HG02852 (cell line): ENCODE measurements at regions not wholly inside any gene's neighbourhood (a gene's known extent, or its start where the extent isn't known, plus 50 kb on each side); places are given as distances from the start of the nearest gene placed in this dataset.
"Not testable (repeated sequence)": the region's sequence is repeated elsewhere in the genome, so short reads cannot be mapped to it uniquely, and the experiment has no call there.

Experiments used
- ATAC-seq: cut with Tn5 transposase; IDR thresholded peaks from one replicate; pipeline ENCODE4 v1.9.1; 2021; ENCODE audit warnings: mild to moderate bottlenecking, moderate library complexity; ENCODE audit not compliant: unreplicated experiment

- ATAC-seq, result no peak
Observed at GRCh38 chr2:67567886-67568285, 170.8 kb downstream of the ETAA1 start.

- no peak for ATAC-seq
Observed at GRCh38 chr2:67570611-67571010, 173.5 kb downstream of the ETAA1 start.

DNA sequence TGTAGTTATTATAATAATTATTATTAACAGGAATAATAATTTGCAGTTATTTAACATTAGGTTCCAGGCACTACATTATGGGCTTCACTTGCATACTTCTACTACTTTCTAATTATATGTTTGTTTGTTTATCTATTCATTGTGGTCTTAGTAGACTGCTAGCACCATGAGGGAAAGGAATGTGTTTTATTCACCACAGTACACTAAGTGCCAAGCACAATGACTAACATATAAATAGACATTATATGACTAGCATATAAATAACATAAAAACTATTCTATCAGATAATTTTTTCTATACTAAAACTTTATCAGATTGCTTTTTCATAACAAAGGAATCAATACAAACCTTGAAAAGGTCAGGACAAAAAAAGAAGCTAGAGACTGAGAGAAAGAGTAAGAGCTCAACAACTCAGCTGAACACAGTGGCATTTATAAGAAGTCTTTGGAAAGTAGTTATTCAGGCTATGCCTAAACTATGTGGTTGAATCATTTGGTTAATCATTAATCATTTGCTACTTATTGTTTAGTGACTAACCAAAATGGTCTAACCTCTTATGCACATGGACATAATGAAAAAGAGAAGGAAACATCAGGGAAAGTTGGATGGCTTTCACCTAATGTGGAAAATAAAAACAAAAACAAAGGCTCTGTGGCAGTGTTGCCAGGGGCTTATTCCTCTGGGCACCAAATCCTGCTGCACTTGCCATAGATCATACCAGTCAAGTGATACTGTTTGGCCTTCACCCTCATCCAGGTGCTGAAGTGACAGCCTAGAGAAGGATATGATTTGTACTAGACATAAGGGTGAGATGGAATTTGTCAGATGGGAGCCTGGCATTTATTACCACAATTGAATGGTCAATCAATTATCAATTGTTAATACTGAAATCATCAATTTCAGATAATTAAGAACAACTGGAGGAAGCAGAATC is 174.9 kb downstream of the ETAA1 start:
- ATAC-seq, result no peak

DNA sequence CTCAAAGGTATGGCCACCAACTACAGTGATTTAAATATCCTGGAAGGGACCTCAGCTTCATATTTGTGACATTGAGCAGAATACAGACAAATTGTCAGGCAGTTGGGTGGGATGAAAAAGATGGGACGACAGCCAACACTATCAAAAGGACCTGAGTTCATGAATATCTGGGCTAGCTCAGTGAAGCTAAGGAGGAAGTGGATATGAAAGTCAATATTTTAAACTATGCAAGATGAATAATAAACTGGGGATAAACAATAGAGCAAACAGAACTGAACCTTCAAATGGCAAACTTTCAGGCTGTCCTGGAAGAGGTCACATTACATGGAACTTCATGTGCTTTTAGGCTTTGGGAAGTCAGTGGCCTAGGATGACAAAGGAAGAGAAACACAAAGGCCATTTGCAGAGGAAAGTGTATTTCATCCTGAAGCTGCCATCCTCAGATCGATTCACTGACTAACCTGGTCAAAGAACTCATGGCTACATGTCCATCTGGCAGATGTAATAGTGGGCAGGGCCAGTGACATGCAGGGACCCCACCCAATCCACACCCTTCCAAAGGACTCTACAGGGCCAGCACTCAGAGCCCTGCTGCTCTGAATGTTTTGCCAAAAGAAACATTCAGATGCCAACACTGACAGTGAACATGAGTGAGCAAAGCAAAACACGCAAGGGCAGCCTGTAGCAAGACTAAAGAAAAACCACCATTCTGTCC is 175.7 kb downstream of the ETAA1 start:
- ATAC-seq, result no peak

DNA sequence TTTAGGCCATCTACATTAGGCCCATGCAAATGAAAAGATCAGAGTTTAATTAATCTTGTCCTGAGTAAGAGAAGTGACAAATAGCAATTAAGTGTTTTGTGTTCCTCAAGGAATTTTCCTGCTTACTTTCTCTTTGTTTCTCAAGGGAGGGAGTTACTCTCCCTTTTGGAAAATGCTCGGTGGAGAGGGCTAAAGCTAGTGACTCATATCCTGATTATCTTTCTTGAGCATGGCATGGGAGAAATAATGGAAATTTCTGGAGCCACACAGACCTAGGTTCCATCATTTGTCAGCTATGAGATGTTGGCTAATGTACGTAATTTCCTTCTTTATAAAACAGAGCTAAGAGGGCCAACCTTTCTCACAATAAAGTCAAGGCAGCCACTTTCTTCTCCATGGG is 177.1 kb downstream of the ETAA1 start:
- ATAC-seq, result no peak

GRCh38 chr2:67576226-67576625 is 179.1 kb downstream of the ETAA1 start:
- no peak for ATAC-seq

- ATAC-seq, result no peak
Observed at GRCh38 chr2:67576991-67577390, 179.9 kb downstream of the ETAA1 start.

DNA sequence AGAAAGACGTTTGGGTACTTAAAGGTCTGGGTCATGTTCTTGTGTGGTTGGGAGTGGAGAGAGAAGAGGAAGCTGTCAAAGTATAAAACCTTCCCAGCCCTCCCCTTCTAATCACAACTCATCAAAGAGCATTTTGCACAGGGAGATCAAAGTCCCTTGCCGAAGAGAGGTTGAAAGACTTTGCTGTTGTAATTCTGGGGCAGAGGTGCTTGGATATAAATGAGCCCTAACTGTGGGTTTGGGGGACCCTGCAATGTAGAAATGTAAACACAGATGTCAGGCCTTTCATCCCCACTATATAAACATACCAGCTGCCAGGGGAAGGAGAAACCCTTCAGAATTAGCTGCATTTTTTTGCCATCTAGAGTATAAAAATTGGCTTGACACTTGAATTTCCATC is 182.1 kb downstream of the ETAA1 start:
- ATAC-seq, result no peak

GRCh38 chr2:67579806-67580205 is 182.7 kb downstream of the ETAA1 start:
- no peak for ATAC-seq

- ATAC-seq, result no peak
Observed at GRCh38 chr2:67581751-67582150, 184.6 kb downstream of the ETAA1 start.

- no peak for ATAC-seq
Observed at GRCh38 chr2:67583185-67583584, 186.1 kb downstream of the ETAA1 start.

DNA sequence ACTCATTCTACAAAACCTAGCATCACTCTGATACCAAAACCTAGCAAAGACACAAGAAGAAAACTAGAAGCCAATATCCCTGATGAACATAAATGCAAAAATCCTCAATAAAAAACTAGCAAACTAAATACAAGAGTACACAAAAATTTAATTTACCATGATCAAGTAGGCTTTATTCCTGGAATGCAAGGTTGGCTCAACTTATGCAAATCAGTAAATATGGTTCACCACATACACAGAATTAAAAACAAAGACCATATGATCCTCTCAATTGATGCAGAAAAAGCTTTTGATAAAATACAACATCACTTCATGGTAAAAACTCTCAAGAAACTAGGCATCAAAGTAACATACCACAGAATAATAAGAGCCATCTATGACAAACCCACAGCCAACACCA is 188.3 kb downstream of the ETAA1 start:
- ATAC-seq, result no peak

- not testable (repeated sequence) for ATAC-seq
Observed at GRCh38 chr2:67589121-67589520, 192.0 kb downstream of the ETAA1 start.

DNA sequence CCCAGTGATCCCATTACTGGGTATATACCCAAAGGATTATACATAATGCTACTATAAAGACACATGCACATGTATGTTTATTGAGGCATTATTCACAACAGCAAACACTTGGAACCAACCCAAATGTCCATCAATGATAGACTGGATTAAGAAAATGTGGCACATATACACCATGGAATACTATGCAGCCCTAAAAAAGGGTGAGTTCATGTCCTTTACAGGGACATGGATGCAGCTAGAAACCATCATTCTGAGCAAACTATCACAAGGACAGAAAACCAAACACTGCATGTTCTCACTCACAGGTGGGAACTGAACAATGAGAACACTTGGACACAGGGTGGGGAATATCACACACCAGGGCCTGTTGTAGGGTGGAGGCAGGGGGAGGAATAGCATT is 197.4 kb downstream of the ETAA1 start:
- ATAC-seq, result not testable (repeated sequence)

DNA sequence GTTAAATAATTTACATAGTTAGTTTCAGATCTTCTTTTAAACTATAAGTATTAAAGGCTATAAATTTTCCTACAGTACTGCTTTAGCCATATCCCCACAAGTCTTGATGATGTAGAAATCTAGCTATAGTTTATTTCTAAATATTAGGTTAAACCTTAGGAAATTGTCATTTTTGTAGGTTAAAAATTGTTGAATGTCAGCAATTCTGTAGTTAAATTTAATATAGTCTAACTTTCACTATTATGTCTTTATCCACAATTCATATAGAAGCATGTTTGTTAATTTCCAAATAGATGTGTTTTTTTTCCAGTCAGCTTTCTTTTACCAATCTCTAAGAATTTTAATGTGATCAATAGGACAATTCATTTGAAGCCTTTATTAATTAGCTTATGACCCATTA is 199.7 kb downstream of the ETAA1 start:
- ATAC-seq, result no peak

DNA sequence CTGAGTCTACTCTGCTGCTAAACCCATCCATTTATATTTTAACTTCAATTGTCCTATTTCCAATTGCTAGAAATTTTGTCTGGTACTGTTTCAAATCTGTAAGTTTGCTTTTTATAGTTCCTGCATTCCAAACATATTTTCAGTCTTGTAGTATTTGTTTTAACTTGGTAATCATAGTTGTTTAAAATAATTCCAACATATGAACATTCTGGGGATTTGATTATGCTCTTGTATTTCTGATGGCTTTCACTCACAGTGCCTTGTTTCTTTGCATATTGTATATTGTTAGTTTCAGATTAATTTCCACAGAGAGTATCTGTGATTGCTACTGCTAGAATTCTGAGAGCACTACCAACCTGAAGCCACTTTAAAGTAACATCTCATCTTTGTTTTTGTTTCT is 202.4 kb downstream of the ETAA1 start:
- ATAC-seq, result no peak

- ATAC-seq, result no peak
Observed at GRCh38 chr2:67600222-67600871, 203.2 kb downstream of the ETAA1 start.

GRCh38 chr2:67600946-67601345 is 203.8 kb downstream of the ETAA1 start:
- no peak for ATAC-seq

DNA sequence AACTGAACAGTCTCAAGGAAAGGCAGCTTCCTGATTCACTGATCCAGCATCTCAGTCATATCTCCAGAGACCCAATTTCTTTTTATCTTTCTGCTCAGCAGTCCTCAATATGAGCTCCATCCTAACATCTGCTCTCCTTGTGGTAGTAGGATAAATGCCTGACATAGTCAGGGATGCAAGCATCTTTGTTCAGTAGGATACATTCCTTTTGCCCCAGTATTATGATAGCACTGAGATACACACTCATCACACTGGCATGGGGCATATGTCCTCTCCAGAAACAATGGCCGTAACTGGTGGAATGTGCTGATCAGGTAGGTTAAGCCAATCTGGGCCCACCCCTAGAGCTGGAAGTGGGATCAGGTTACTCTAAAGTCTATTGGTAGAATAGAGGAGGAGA is 207.2 kb downstream of the ETAA1 start:
- no peak for ATAC-seq

DNA sequence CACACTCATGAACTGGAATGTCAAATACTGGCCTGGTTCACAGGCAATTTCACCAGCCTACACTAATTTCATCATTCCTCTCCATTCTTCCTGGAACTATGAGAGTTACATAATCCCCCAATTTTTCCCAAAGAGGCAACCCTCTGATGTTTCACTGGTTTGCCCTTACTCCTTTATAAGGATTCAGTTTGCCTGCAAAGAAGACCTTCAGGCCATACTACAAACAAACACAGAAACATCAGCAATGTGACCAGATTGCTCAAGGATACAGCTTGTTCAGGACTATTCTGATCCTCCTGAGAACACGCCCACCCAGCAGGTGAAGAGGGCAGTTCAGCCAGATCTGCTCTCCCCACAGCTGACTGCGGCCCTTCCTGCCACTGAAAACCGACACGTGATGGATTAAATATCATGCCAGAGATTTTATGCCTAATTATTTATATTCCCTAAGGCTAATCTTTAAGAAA is 215.5 kb downstream of the ETAA1 start:
- no peak for ATAC-seq

GRCh38 chr2:67613227-67613626 is 216.1 kb downstream of the ETAA1 start:
- ATAC-seq, result no peak

DNA sequence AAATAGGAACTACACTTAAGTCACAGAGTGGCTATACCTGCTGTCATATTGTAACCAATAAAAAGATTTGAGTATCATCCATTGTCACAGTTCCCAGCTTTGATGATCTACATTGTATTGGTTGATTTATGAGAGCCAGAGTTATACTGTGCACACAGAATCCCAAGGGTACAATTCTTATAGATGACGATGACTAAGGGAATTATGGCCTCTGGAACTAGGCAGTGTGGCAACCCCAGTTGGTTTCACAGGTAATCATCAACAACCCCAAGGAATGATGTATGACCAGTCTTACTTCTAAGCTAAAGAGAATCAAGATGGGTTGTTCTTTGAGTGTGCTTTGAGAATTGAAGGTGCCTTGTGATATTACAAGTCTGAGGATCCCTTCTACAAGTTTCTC is 217.3 kb downstream of the ETAA1 start:
- ATAC-seq, result no peak
